ENCODE measurements at regions not wholly inside any gene's neighbourhood (a gene's known extent, or its start where the extent isn't known, plus 50 kb on each side); places are given as distances from the start of the nearest gene placed in this dataset.
"Not testable (repeated sequence)": the region's sequence is repeated elsewhere in the genome, so short reads cannot be mapped to it uniquely, and the experiment has no call there.

GRCh38 chr13:50129706-50130122 is 114.5 kb downstream of the KCNRG start:
- FAIRE-seq (no peak), DNase-seq (ENCODE audit: low spot score) (no peak)

- DNase-seq (ENCODE audit: low spot score) (no peak), FAIRE-seq (no peak)
Measured at GRCh38 chr13:50130123-50130946, 115.1 kb downstream of the KCNRG start.

DNA sequence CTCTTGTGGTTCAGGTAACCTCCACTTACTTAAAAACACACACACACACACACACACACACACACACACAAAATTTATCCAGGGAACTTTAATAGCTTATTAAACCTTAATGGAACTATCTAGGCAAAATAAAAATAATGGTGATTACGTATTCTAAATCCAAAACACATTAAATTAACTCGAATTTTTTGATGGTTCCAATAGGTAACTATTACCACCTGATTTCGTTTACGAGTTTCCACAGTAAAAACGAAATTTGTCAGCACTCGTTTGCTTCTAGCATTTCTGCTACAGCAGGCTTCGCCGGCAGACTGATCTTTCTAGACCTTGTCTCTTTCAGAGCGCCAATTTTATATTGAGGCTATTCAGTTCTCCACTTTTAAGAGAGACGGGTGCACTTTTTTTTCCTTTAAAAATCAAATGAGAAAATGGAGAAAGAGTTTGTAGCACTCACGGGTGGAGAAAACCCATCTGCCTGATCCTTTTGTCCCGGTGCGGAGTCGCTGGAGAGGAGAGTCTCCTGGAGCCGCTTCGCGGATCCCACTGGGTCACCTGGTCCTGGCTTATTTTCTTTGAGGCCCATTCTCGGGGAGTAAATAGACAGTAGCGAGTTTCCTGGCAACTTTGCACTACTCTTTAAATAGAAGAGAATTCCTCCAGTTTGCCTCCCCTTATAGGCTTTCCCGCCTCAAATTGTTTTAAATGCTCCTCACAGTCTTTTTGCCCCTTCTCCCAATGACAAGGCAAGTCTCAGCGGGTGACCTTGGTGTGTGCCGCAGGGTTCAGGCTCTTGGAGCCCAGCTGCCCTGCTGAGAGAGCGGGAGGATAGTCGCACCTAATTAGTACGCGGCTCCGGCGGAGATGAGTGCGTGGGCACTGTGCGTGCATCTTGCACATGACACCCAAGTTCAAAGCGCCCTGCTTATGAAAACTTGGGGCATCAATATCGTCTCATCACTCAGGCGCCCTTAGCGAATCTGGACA is 117.0 kb downstream of the KCNRG start:
- no peak for FAIRE-seq
- no peak for DNase-seq (ENCODE audit: low spot score)

GRCh38 chr13:50132904-50133357 is 117.7 kb downstream of the KCNRG start:
- DNase-seq (ENCODE audit: low spot score) (no peak), FAIRE-seq (no peak)

GRCh38 chr13:50133358-50133953 is 118.2 kb downstream of the KCNRG start:
- DNase-seq (ENCODE audit: low spot score) (no peak), FAIRE-seq (no peak)

- no peak for DNase-seq (ENCODE audit: low spot score)
- no peak for FAIRE-seq
Measured at GRCh38 chr13:50136226-50136625, 121.0 kb downstream of the KCNRG start.

GRCh38 chr13:50136678-50137077 is 121.4 kb downstream of the KCNRG start:
- no peak for DNase-seq (ENCODE audit: low spot score)

DNA sequence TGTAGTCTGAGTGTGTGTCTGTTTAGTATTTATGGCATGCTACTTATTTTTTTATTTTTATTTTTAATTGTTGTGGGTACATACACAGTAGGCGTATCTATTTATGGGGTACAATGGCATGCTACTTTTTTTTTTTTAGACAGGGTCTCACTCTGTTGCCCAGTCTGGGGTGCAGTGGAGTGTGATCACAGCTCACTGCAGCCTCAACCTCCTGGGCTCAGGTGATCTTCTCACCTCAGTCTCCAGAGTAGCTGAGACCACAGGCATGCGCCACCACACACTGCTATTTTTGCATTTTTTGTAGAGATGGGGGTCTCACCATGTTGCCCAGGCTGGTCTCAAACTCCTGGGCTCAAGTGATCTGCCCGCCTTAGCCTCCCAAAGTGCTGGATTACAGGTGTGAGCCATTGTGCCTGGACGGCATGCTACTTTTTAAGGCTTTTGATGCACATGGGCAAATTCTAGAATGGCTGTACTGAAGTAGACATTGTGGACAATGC is 124.2 kb downstream of the KCNRG start:
- not testable (repeated sequence) for FAIRE-seq; DNase-seq (ENCODE audit: low spot score)

More at GRCh38 chr13:50136678-50137077, 121.4 kb downstream of the KCNRG start:
- no peak for FAIRE-seq

GRCh38 chr13:50140153-50140552 is 124.9 kb downstream of the KCNRG start:
- DNase-seq (ENCODE audit: low spot score) = no peak
- FAIRE-seq = no peak

- no peak for DNase-seq (ENCODE audit: low spot score)
Measured at GRCh38 chr13:50140581-50141374, 125.5 kb downstream of the KCNRG start.

GRCh38 chr13:50141375-50141975 is 126.2 kb downstream of the KCNRG start:
- FAIRE-seq = no peak
- no peak for DNase-seq (ENCODE audit: low spot score)

More at GRCh38 chr13:50140581-50141374, 125.5 kb downstream of the KCNRG start:
- FAIRE-seq = no peak

- DNase-seq (ENCODE audit: low spot score) = no peak
- no peak for FAIRE-seq
Measured at GRCh38 chr13:50144246-50145160, 129.3 kb downstream of the KCNRG start.

DNA sequence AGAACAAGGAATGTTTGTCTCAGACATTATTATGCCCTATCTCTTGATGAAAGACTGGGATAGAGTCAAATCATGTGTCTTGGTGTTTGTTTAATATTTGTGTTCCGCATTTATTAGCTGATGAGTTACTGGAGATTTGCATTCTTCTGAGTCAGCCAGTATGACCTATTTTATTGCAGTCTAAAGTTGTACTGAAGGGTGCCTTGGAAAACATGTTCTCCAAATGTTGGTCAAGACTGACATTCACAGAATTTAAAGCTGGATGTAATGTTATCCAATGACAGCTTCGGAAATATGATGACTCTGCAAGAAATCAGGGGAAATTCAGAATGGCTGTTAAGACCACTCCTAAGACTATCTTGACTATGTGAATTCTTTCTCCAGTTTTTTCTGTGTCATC is 134.0 kb downstream of the KCNRG start:
- no peak for FAIRE-seq
- no peak for DNase-seq (ENCODE audit: low spot score)

DNA sequence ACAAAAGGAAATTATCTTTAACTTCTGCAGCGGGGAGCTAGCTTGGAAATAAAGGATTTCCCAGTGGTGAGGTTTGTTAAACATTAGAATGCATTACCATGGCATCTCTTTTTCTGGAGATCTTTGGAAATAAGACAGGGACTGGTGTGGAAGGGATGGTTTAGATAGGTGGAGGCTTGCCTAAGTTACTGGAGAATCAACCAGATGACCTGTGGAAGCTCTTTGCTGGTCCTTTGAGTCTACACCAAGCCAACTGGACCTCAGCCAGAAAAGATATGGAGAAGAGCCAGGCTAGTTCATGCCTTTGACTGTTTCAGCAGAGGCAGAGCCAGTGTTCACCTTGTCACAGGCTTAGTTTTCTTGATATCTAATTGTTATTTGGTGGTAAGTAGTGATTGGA is 134.7 kb downstream of the KCNRG start:
- FAIRE-seq = no peak
- no peak for DNase-seq (ENCODE audit: low spot score)

- DNase-seq (ENCODE audit: low spot score) (no peak), FAIRE-seq (no peak)
Measured at GRCh38 chr13:50152224-50152623, 137.0 kb downstream of the KCNRG start.

GRCh38 chr13:50152655-50153309 is 137.5 kb downstream of the KCNRG start:
- FAIRE-seq (no peak), DNase-seq (ENCODE audit: low spot score) (no peak)

GRCh38 chr13:50153401-50153800 is 138.2 kb downstream of the KCNRG start:
- DNase-seq (ENCODE audit: low spot score) = no peak
- FAIRE-seq = no peak

- FAIRE-seq (no peak), DNase-seq (ENCODE audit: low spot score) (no peak)
Measured at GRCh38 chr13:50153876-50154275, 138.6 kb downstream of the KCNRG start.

- FAIRE-seq = no peak
- no peak for DNase-seq (ENCODE audit: low spot score)
Measured at GRCh38 chr13:50154697-50155096, 139.5 kb downstream of the KCNRG start.
